ENCODE measurements at regions not wholly inside any gene's neighbourhood (a gene's known extent, or its start where the extent isn't known, plus 50 kb on each side); places are given as distances from the start of the nearest gene placed in this dataset.

DNA sequence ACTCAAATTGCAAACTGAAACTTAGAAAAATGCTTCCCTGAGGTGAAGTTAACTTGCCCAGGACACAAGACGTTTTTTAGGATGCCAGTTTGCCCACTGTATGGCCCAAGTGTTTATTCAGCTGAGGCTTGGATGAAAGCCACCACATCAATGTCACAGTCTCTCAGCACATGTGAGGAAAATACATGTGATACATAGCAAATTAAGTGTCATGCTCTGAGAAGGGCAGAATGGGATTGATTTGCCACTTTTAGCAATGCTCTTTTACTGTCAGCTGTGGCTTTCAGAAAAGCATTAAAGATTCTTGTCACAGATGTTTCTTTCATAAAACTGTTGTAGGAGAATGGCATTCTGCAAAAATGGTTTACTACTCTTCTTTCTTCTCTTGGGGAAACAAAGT is 165.5 kb downstream of the ZIC1 start:
- TF ChIP-seq SMC3 (conservative IDR thresholded peaks at IDR 0.05; ENCODE audit: poor library complexity) (no peak), EP300 (conservative IDR thresholded peaks at IDR 0.05; ENCODE audit: poor library complexity, severe bottlenecking) (peak; percentile 98), TAF1 (IDR thresholded peaks at IDR 0.05; ENCODE audit: low read depth) (no peak), EZH2 (IDR thresholded peaks at IDR 0.05; ENCODE audit: borderline replicate concordance, insufficient read depth, low read length, poor library complexity, severe bottlenecking) (no peak), POLR2AphosphoS5 (IDR thresholded peaks at IDR 0.05) (peak; percentile 85), MXI1 (conservative IDR thresholded peaks at IDR 0.05; ENCODE audit: poor library complexity, severe bottlenecking) (peak; percentile 55), RAD21 (conservative IDR thresholded peaks at IDR 0.05) (peak; percentile 19)
- TF ChIP-seq, protein P1, sequence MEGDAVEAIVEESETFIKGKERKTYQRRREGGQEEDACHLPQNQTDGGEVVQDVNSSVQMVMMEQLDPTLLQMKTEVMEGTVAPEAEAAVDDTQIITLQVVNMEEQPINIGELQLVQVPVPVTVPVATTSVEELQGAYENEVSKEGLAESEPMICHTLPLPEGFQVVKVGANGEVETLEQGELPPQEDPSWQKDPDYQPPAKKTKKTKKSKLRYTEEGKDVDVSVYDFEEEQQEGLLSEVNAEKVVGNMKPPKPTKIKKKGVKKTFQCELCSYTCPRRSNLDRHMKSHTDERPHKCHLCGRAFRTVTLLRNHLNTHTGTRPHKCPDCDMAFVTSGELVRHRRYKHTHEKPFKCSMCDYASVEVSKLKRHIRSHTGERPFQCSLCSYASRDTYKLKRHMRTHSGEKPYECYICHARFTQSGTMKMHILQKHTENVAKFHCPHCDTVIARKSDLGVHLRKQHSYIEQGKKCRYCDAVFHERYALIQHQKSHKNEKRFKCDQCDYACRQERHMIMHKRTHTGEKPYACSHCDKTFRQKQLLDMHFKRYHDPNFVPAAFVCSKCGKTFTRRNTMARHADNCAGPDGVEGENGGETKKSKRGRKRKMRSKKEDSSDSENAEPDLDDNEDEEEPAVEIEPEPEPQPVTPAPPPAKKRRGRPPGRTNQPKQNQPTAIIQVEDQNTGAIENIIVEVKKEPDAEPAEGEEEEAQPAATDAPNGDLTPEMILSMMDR (IDR thresholded peaks at IDR 0.05; ENCODE audit: poor library complexity, severe bottlenecking) = no peak
- TF ChIP-seq, protein P2, sequence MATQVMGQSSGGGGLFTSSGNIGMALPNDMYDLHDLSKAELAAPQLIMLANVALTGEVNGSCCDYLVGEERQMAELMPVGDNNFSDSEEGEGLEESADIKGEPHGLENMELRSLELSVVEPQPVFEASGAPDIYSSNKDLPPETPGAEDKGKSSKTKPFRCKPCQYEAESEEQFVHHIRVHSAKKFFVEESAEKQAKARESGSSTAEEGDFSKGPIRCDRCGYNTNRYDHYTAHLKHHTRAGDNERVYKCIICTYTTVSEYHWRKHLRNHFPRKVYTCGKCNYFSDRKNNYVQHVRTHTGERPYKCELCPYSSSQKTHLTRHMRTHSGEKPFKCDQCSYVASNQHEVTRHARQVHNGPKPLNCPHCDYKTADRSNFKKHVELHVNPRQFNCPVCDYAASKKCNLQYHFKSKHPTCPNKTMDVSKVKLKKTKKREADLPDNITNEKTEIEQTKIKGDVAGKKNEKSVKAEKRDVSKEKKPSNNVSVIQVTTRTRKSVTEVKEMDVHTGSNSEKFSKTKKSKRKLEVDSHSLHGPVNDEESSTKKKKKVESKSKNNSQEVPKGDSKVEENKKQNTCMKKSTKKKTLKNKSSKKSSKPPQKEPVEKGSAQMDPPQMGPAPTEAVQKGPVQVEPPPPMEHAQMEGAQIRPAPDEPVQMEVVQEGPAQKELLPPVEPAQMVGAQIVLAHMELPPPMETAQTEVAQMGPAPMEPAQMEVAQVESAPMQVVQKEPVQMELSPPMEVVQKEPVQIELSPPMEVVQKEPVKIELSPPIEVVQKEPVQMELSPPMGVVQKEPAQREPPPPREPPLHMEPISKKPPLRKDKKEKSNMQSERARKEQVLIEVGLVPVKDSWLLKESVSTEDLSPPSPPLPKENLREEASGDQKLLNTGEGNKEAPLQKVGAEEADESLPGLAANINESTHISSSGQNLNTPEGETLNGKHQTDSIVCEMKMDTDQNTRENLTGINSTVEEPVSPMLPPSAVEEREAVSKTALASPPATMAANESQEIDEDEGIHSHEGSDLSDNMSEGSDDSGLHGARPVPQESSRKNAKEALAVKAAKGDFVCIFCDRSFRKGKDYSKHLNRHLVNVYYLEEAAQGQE (IDR thresholded peaks at IDR 0.05; ENCODE audit: borderline replicate concordance) = peak; percentile 41
- Histone ChIP-seq H3K9ac (ENCODE audit: low read length) (no peak overlapping the region), H3K9me2 (ENCODE audit: insufficient read depth, low read length) (no peaks in the 10 kb centered on the region), H3F3A (ENCODE audit: insufficient read depth, low read length, poor library complexity, severe bottlenecking) (no peaks in the 10 kb centered on the region), H3K4me3 (ENCODE audit: low read length) (peak overlapping the region; percentile 16), H3K27me3 (ENCODE audit: insufficient read depth, low read depth, low read length) (no peaks in the 10 kb centered on the region), H3K4me2 (ENCODE audit: low read length) (peak overlapping the region; percentile 23), H2AFZ (ENCODE audit: low read depth, low read length) (no peak overlapping the region), H4K20me1 (ENCODE audit: insufficient read depth) (no peaks in the 10 kb centered on the region), H3K79me2 (replicated peaks; ENCODE audit: insufficient read depth, low read length) (no peaks in the 10 kb centered on the region), H3K27ac (ENCODE audit: low read length) (peak overlapping the region; percentile 69), H3K9me3 (ENCODE audit: low read length) (no peaks in the 10 kb centered on the region), H3K36me3 (ENCODE audit: insufficient read depth, low read length) (no peaks in the 10 kb centered on the region)

DNA sequence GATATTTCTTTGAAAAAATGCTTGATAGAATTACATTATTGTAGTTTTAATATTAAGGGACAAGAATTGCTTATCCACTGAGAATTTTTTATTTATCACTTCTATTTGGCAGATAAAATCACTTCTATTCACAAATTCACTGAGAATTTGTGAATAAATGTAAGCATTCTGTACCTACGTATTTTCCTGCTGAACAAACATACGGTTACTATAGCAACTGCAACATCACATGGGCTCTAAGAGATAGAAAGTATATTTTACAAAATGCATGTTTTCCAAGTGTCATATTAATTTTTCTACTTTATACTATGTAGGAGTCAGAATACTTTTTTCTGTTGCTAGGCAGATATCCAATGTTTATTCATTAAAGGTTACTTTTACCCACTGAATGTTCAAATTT is 166.2 kb downstream of the ZIC1 start:
- no peaks in the 10 kb centered on the region for H3K79me2 ChIP-seq (replicated peaks; ENCODE audit: insufficient read depth, low read length)
- H2AFZ ChIP-seq (ENCODE audit: low read depth, low read length) = no peak overlapping the region
- H3K27me3 ChIP-seq (ENCODE audit: insufficient read depth, low read depth, low read length) = no peaks in the 10 kb centered on the region
- H3K4me2 ChIP-seq (ENCODE audit: low read length) = no peak overlapping the region
- H4K20me1 ChIP-seq (ENCODE audit: insufficient read depth) = no peaks in the 10 kb centered on the region
- peak overlapping the region; percentile 16 for H3K4me3 ChIP-seq (ENCODE audit: low read length)
- no peaks in the 10 kb centered on the region for H3K36me3 ChIP-seq (ENCODE audit: insufficient read depth, low read length)
- no peak for TF ChIP-seq EZH2 (IDR thresholded peaks at IDR 0.05; ENCODE audit: borderline replicate concordance, insufficient read depth, low read length, poor library complexity, severe bottlenecking)
- TF ChIP-seq POLR2AphosphoS5 (IDR thresholded peaks at IDR 0.05) = no peak
- TF ChIP-seq, protein P1 (IDR thresholded peaks at IDR 0.05; ENCODE audit: poor library complexity, severe bottlenecking) = no peak
- no peaks in the 10 kb centered on the region for H3K9me3 ChIP-seq (ENCODE audit: low read length)
- no peak overlapping the region for H3K9ac ChIP-seq (ENCODE audit: low read length)
- no peaks in the 10 kb centered on the region for H3K9me2 ChIP-seq (ENCODE audit: insufficient read depth, low read length)
- peak overlapping the region; percentile 69 for H3K27ac ChIP-seq (ENCODE audit: low read length)
- H3F3A ChIP-seq (ENCODE audit: insufficient read depth, low read length, poor library complexity, severe bottlenecking) = no peaks in the 10 kb centered on the region
